HCT116 (cell line): ENCODE measurements at regions not wholly inside any gene's neighbourhood (a gene's known extent, or its start where the extent isn't known, plus 50 kb on each side); places are given as distances from the start of the nearest gene placed in this dataset.

Experiments used
- CEBPB ChIP-seq: IDR thresholded peaks from 2 replicates; pipeline ENCODE4 v1.6.1; 2012; ENCODE audit warnings: low read depth
- EZH2 ChIP-seq: fragments of 200-600 bp; sonication (generic); IDR thresholded peaks from 2 replicates; pipeline ENCODE4 v1.6.1; 2017; ENCODE audit warnings: antibody characterized with exemption, mixed run types
- FOSL1 ChIP-seq: IDR thresholded peaks from 2 replicates; pipeline ENCODE4 v1.6.1; 2012; ENCODE audit warnings: low read depth
- POLR2A ChIP-seq: IDR thresholded peaks from 2 replicates; pipeline ENCODE4 v1.7.0; 2011; ENCODE audit warnings: borderline replicate concordance; ENCODE audit not compliant: insufficient read depth, insufficient read length; ENCODE audit errors: extremely low read depth
- POLR2AphosphoS5 ChIP-seq: IDR thresholded peaks from 2 replicates; pipeline ENCODE4 v1.6.1; 2011; ENCODE audit warnings: mild to moderate bottlenecking, low read depth, low read length, moderate library complexity
- RAD21 ChIP-seq: IDR thresholded peaks from 2 replicates; pipeline ENCODE4 v1.6.1; 2012; ENCODE audit warnings: low read depth, mild to moderate bottlenecking
- SIN3A ChIP-seq: IDR thresholded peaks from 2 replicates; pipeline ENCODE4 v1.6.1; 2012; ENCODE audit warnings: low read depth
- ZNF274 ChIP-seq: fragments of 200-500 bp; sonication (Bioruptor generic); IDR thresholded peaks from 2 replicates; pipeline ENCODE4 v1.6.1; 2014; ENCODE audit warnings: mild to moderate bottlenecking, low read depth, low read length, inconsistent platforms
- TF ChIP-seq, protein P1 (sequence below), 3 experiments: fragments of 200-600 bp in 1 of 3; sonication (generic) in 1 of 3; IDR thresholded peaks in 2 of 3; conservative IDR thresholded peaks in 1 of 3; 2 replicates each; pipeline ENCODE4 v1.5.1; 2012 to 2017; ENCODE audit warnings: low read depth in 2 of 3, low read length in 2 of 3, antibody characterized with exemption in 1 of 3, borderline replicate concordance in 1 of 3, control low read depth in 1 of 3, mild to moderate bottlenecking in 1 of 3, mixed read lengths in 1 of 3, mixed run types in 1 of 3, moderate library complexity in 1 of 3; ENCODE audit not compliant: insufficient read depth in 1 of 3

DNA sequence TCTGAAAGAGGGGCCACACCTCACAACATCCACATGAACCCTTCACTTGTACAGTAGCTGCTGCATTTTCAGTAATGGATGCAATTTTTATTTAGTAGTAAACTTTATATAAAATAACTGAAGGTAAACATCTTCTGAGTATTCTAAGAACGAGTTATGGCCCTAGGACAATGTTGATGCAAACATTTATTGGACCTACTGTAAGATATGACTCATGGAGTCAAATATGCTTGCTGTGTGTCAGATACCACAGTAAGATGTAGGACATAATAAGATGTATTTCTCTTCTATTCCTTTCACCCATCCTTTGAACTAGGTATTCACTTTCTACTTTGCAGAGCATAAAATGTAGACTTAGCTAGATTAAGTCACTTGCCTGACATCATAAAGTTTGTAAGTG is 87.6 kb downstream of the TEX13C start:
- TF ChIP-seq SIN3A (no peak), EZH2 (no peak), ZNF274 (no peak), FOSL1 (no peak), RAD21 (no peak), CEBPB (no peak), POLR2A (no peak), POLR2AphosphoS5 (no peak)
- TF ChIP-seq, protein P1, sequence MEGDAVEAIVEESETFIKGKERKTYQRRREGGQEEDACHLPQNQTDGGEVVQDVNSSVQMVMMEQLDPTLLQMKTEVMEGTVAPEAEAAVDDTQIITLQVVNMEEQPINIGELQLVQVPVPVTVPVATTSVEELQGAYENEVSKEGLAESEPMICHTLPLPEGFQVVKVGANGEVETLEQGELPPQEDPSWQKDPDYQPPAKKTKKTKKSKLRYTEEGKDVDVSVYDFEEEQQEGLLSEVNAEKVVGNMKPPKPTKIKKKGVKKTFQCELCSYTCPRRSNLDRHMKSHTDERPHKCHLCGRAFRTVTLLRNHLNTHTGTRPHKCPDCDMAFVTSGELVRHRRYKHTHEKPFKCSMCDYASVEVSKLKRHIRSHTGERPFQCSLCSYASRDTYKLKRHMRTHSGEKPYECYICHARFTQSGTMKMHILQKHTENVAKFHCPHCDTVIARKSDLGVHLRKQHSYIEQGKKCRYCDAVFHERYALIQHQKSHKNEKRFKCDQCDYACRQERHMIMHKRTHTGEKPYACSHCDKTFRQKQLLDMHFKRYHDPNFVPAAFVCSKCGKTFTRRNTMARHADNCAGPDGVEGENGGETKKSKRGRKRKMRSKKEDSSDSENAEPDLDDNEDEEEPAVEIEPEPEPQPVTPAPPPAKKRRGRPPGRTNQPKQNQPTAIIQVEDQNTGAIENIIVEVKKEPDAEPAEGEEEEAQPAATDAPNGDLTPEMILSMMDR (IDR thresholded peaks at IDR 0.05 in 2 of 3, conservative IDR thresholded peaks at IDR 0.05 in 1 of 3; ENCODE audit: borderline replicate concordance in 1 of 3, insufficient read depth in 1 of 3, low read depth in 2 of 3, low read length in 2 of 3) = no peak
